Stimulated activated CD4-positive, alpha-beta T cell treated with anti-CD3 and anti-CD28 coated beads, Interleukin-1b, Interleukin-23, amount 100 ng/mL, for 24 hours (primary cell): ENCODE measurements at regions not wholly inside any gene's neighbourhood (a gene's known extent, or its start where the extent isn't known, plus 50 kb on each side); places are given as distances from the start of the nearest gene placed in this dataset.
"Not testable (repeated sequence)": the region's sequence is repeated elsewhere in the genome, so short reads cannot be mapped to it uniquely, and the experiment has no call there.

Experiments used
- DNase-seq, 4 experiments: peaks; one replicate each; pipeline ENCODE4 v3.0.0-alpha.2; 2020; ENCODE audit warnings: low read depth in 4 of 4, low spot score in 1 of 4

GRCh38 chr1:70554341-70554740 lies 143.3 kb downstream of the CTH start:
- DNase-seq = no peak

- no peak for DNase-seq
These were observed 145.5 kb downstream of the CTH start for GRCh38 chr1:70556541-70556940.

- no peak for DNase-seq
These were observed 156.1 kb downstream of the CTH start for GRCh38 chr1:70567167-70567566.

GRCh38 chr1:70571191-70571590 lies 160.1 kb downstream of the CTH start:
- DNase-seq = no peak

GRCh38 chr1:70573317-70573843 lies 162.3 kb downstream of the CTH start:
- no peak for DNase-seq

- DNase-seq = no peak
These were observed 170.6 kb downstream of the CTH start for GRCh38 chr1:70581661-70582060.

- DNase-seq = no peak
These were observed 172.5 kb downstream of the CTH start for GRCh38 chr1:70583522-70583921.

GRCh38 chr1:70586046-70586445 lies 175.0 kb downstream of the CTH start:
- DNase-seq = no peak

GRCh38 chr1:70587872-70588366 lies 176.9 kb downstream of the CTH start:
- no peak for DNase-seq

- DNase-seq = not testable (repeated sequence)
These were observed 182.5 kb downstream of the CTH start for GRCh38 chr1:70593551-70593950.

- DNase-seq = no peak
These were observed 197.7 kb downstream of the CTH start for GRCh38 chr1:70608815-70609214.

- not testable (repeated sequence) for DNase-seq
These were observed 199.1 kb downstream of the CTH start for GRCh38 chr1:70610164-70610563.

- DNase-seq = no peak
These were observed 205.9 kb downstream of the CTH start for GRCh38 chr1:70616946-70617345.

- DNase-seq = no peak
These were observed 206.7 kb downstream of the CTH start for GRCh38 chr1:70617728-70618127.

- no peak for DNase-seq
These were observed 216.8 kb downstream of the CTH start for GRCh38 chr1:70627910-70628309.

GRCh38 chr1:70628973-70629372 lies 217.9 kb downstream of the CTH start:
- no peak for DNase-seq

- no peak for DNase-seq
These were observed 221.9 kb downstream of the CTH start for GRCh38 chr1:70633004-70633403.

- no peak for DNase-seq
These were observed 224.8 kb downstream of the CTH start for GRCh38 chr1:70635868-70636267.

- no peak for DNase-seq
These were observed 230.8 kb downstream of the CTH start for GRCh38 chr1:70641868-70642267.

- DNase-seq = no peak
These were observed 245.3 kb downstream of the CTH start for GRCh38 chr1:70656361-70656760.

GRCh38 chr1:70659891-70660290 lies 248.8 kb downstream of the CTH start:
- DNase-seq = no peak

- no peak for DNase-seq
These were observed 255.5 kb downstream of the CTH start for GRCh38 chr1:70666381-70667140.
